ENCODE measurements at regions not wholly inside any gene's neighbourhood (a gene's known extent, or its start where the extent isn't known, plus 50 kb on each side); places are given as distances from the start of the nearest gene placed in this dataset.

- BruUV-seq (replicated peaks): no TSS peak
- no peak overlapping the region for H3K27ac ChIP-seq (ENCODE audit: insufficient read depth, low read depth, low read length)
- H3K4me1 ChIP-seq (ENCODE audit: control insufficient read depth, extremely low read depth, insufficient read depth, low read length): no peaks in the 10 kb centered on the region
- H4K20me1 ChIP-seq (replicated peaks; ENCODE audit: control insufficient read depth, extremely low read depth, insufficient read depth, low read length): no peaks in the 10 kb centered on the region
- DNase-seq (ENCODE audit: low read depth, low spot score) (no peak), FAIRE-seq (no peak)
- H2AFZ ChIP-seq (ENCODE audit: low read depth, low read length): no peak overlapping the region
- H3K4me2 ChIP-seq (ENCODE audit: insufficient read depth, low read length): no peak overlapping the region
- H3K36me3 ChIP-seq (ENCODE audit: control insufficient read depth in 2 of 2, extremely low read depth in 1 of 2, insufficient read depth in 2 of 2, low read length in 2 of 2): no peaks in the 10 kb centered on the region
- intact Hi-C loops (cut with micrococcal nuclease) (no loop called here), dilution Hi-C loops (cut with MboI; ENCODE audit: extremely low pct_ligation_motif_present, low sequenced_read_pairs) (no loop called here)
- no peaks in the 10 kb centered on the region for H3K79me2 ChIP-seq (ENCODE audit: control insufficient read depth, insufficient read depth, low read length)
- CTCF ChIA-PET: interaction anchor here (1.4 to 1.7 kb wide), 2 partner anchors 12 to 153 kb away, joined by 4 read pairs; no protein-coding TSS in a partner anchor
- H3K9me1 ChIP-seq (replicated peaks; ENCODE audit: control insufficient read depth, extremely low read depth, insufficient read depth, low read length): no peaks in the 10 kb centered on the region
- no peak overlapping the region for H3K9ac ChIP-seq (replicated peaks; ENCODE audit: extremely low read depth, insufficient read depth, low read length)
- no peaks in the 10 kb centered on the region for H3K9me3 ChIP-seq (replicated peaks; ENCODE audit: control insufficient read depth, insufficient read depth, low read length)
- TF ChIP-seq EZH2 (IDR thresholded peaks at IDR 0.05; ENCODE audit: borderline replicate concordance, low read depth, low read length, severe bottlenecking) (no peak), FOS (IDR thresholded peaks at IDR 0.05; ENCODE audit: borderline replicate concordance, insufficient read depth, low read length) (no peak), JUN (IDR thresholded peaks at IDR 0.05; ENCODE audit: borderline replicate concordance, insufficient read depth, insufficient read length, low read depth) (no peak), MAX (IDR thresholded peaks at IDR 0.05; ENCODE audit: insufficient read depth, insufficient read length) (no peak), POLR2AphosphoS5 (IDR thresholded peaks at IDR 0.05; ENCODE audit: insufficient read depth, low read depth, low read length) (no peak), CTCF (IDR thresholded peaks at IDR 0.05; ENCODE audit: extremely low read depth in 1 of 2, insufficient read depth in 1 of 2, low read depth in 1 of 2, low read length in 2 of 2) (no peak), MYC (IDR thresholded peaks at IDR 0.05; ENCODE audit: low read depth, low read length) (no peak), POLR2A (IDR thresholded peaks at IDR 0.05; ENCODE audit: low read depth, low read length) (no peak), GATA2 (IDR thresholded peaks at IDR 0.05; ENCODE audit: insufficient read depth, insufficient read length, low read depth, low read length) (no peak)
- H3K4me3 ChIP-seq (replicated peaks in 1 of 3; ENCODE audit: insufficient read depth in 1 of 3, low read depth in 1 of 3, low read length in 3 of 3): no peak overlapping the region
- POLR2A ChIA-PET: no interaction called here
- H3K27me3 ChIP-seq (ENCODE audit: control insufficient read depth in 2 of 2, insufficient read depth in 2 of 2, low read length in 2 of 2): no peaks in the 10 kb centered on the region
Observed at GRCh38 chr5:6282352-6282751, 96.0 kb downstream of the MED10 start.
